OCI-LY3 (cell line): ENCODE measurements at regions not wholly inside any gene's neighbourhood (a gene's known extent, or its start where the extent isn't known, plus 50 kb on each side); places are given as distances from the start of the nearest gene placed in this dataset.

Source experiments
- H2AFZ ChIP-seq: fragments of 200-600, 300-600 bp; shearing (Covaris generic); 2 replicates; pipeline ENCODE4 v1.6.0; 2014; ENCODE audit warnings: antibody characterized with exemption, low read depth, low read length
- H3K27ac ChIP-seq: fragments of 200-600, 300-600 bp; sonication (generic); 2 replicates; pipeline ENCODE4 v1.5.1; 2014; ENCODE audit warnings: mild to moderate bottlenecking, low read length, moderate library complexity, mixed read lengths
- H3K27me3 ChIP-seq: fragments of 200-600, 300-600 bp; sonication (generic); 2 replicates; pipeline ENCODE4 v1.6.1; 2014; ENCODE audit warnings: low read depth, low read length, mixed read lengths
- H3K36me3 ChIP-seq: fragments of 200-600, 300-600 bp; sonication (generic); replicated peaks from 2 replicates; pipeline ENCODE3; 2014; ENCODE audit warnings: low read depth, low read length, mixed read lengths
- H3K4me1 ChIP-seq: fragments of 300-600, 200-600 bp; sonication (generic); 2 replicates; pipeline ENCODE4 v1.6.1; 2014; ENCODE audit warnings: low read length, mixed read lengths
- H3K4me2 ChIP-seq: fragments of 200-600, 300-600 bp; sonication (generic); 2 replicates; pipeline ENCODE4 v1.6.1; 2014; ENCODE audit warnings: low read length, mixed read lengths
- H3K4me3 ChIP-seq: fragments of 300-600, 200-600 bp; sonication (generic); 2 replicates; pipeline ENCODE4 v1.5.1; 2014; ENCODE audit warnings: antibody characterized with exemption, mild to moderate bottlenecking, low read length, moderate library complexity
- H3K79me2 ChIP-seq: fragments of 300-600, 200-600 bp; shearing (Covaris generic); 2 replicates; pipeline ENCODE4 v1.6.1; 2014; ENCODE audit warnings: mild to moderate bottlenecking, low read length, mixed read lengths
- H3K9ac ChIP-seq: fragments of 300-600, 200-600 bp; shearing (Covaris generic); 2 replicates; pipeline ENCODE4 v1.6.0; 2014; ENCODE audit warnings: mild to moderate bottlenecking, low read length, moderate library complexity
- H3K9me3 ChIP-seq: fragments of 200-600, 300-600 bp; shearing (Covaris generic); 2 replicates; pipeline ENCODE4 v1.6.1; 2014; ENCODE audit warnings: low read length, mixed read lengths; ENCODE audit not compliant: insufficient read depth
- H4K20me1 ChIP-seq: fragments of 200-600, 300-600 bp; sonication (generic); 2 replicates; pipeline ENCODE4 v1.6.1; 2016; ENCODE audit warnings: low read length, mixed read lengths; ENCODE audit not compliant: insufficient read depth
- EZH2phosphoT487 ChIP-seq: fragments of 200-600 bp; shearing (Covaris generic); IDR thresholded peaks from 2 replicates; pipeline ENCODE4 v1.6.1; 2018; ENCODE audit warnings: antibody characterized with exemption, mixed run types, low read depth
- TF ChIP-seq, protein P1 (sequence below): fragments of 200-600, 300-600 bp; sonication (generic); IDR thresholded peaks from 2 replicates; pipeline ENCODE4 v1.5.1; 2014; ENCODE audit warnings: antibody characterized with exemption, low read length, low read depth

DNA sequence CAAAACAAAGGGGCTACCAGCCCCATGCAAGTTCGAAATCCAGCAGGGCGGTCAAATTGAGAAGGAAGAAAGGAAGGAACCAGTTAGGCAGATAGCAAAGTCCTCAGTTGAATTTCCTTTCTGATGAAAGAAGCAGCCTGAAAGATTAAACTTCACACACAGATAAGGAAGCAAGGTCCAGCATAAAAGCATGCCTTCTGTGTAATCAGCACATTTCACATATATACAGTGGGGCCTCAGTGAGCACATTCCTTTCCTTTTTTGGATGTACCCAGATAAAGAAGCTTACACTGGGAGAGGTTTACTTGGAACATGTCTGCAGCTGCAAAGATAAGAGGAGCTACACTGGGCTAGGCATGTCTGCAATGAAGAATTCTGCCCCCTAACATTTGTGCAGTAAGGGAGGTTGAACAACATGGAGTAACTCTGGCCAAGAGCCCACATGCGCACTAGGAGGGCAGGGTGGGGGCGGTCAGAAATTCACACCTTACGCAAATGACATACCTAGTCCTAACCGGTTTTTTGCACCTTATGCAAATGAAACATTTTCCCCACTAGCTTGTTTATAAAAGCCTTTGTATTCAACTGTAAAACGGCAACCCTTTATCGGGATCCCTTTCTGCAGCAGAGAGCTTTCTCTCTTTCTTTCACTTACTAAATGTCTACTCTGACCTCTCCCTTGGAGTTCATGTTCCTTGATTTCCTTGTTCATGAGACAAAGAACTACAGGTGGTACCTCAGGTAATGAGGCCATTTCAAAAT is 149.7 kb upstream of the FBXL17 start:
- Histone ChIP-seq H3K36me3 (no peaks in the 10 kb centered on the region), H4K20me1 (no peaks in the 10 kb centered on the region), H2AFZ (no peak overlapping the region), H3K9me3 (no peaks in the 10 kb centered on the region), H3K4me1 (no peaks in the 10 kb centered on the region), H3K27ac (no peak overlapping the region), H3K9ac (no peak overlapping the region), H3K27me3 (no peaks in the 10 kb centered on the region), H3K4me2 (no peak overlapping the region), H3K4me3 (no peak overlapping the region), H3K79me2 (no peaks in the 10 kb centered on the region)
- TF ChIP-seq, protein P1, sequence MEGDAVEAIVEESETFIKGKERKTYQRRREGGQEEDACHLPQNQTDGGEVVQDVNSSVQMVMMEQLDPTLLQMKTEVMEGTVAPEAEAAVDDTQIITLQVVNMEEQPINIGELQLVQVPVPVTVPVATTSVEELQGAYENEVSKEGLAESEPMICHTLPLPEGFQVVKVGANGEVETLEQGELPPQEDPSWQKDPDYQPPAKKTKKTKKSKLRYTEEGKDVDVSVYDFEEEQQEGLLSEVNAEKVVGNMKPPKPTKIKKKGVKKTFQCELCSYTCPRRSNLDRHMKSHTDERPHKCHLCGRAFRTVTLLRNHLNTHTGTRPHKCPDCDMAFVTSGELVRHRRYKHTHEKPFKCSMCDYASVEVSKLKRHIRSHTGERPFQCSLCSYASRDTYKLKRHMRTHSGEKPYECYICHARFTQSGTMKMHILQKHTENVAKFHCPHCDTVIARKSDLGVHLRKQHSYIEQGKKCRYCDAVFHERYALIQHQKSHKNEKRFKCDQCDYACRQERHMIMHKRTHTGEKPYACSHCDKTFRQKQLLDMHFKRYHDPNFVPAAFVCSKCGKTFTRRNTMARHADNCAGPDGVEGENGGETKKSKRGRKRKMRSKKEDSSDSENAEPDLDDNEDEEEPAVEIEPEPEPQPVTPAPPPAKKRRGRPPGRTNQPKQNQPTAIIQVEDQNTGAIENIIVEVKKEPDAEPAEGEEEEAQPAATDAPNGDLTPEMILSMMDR = no peak
- no peak for TF ChIP-seq EZH2phosphoT487

DNA sequence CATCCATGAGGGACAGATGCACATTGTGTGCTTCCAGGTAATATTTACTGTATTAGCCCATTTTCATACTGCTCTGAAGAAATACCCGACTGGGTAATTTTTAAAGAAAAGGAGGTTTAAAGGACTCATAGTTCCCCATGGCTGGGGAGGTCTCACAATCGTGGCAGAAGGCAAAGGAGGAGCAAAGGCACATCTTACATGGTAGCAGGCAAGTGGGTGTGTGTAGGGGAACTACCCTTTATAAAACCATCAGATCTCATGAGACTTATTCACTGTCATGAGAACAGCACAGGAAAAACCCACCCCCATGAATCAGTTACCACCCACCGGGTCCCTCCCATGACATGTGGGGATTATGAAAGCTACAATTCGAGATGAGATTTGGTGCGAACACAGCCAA is 148.8 kb upstream of the FBXL17 start:
- H2AFZ ChIP-seq = no peak overlapping the region
- no peaks in the 10 kb centered on the region for H3K4me1 ChIP-seq
- no peaks in the 10 kb centered on the region for H3K27me3 ChIP-seq
- no peak overlapping the region for H3K27ac ChIP-seq
- no peaks in the 10 kb centered on the region for H3K36me3 ChIP-seq
- H3K9ac ChIP-seq = no peak overlapping the region
- no peaks in the 10 kb centered on the region for H3K9me3 ChIP-seq
- no peaks in the 10 kb centered on the region for H4K20me1 ChIP-seq
- no peak for TF ChIP-seq EZH2phosphoT487
- TF ChIP-seq, protein P1 = no peak
- no peaks in the 10 kb centered on the region for H3K79me2 ChIP-seq
- no peak overlapping the region for H3K4me3 ChIP-seq
- no peak overlapping the region for H3K4me2 ChIP-seq

DNA sequence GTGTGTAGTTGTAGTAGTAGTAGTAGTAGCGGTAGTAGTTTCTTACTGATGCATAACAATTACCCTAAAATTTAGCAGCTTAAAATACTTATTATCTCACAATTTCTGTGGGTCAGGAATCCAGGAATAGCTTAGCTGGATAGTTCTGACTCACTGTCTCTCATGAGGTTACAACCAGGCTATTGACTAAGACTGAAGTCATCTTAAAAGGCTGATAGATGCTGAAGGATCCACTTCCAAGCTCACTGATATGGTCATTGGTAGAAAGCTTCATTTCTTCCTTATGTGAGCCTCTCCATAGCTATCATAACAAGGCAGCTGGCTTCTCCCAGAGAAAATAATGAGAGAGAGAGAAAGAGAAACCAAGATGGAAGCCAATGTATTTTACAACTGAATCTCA is 147.5 kb upstream of the FBXL17 start:
- TF ChIP-seq EZH2phosphoT487 = no peak
- Histone ChIP-seq H3K27me3 (no peaks in the 10 kb centered on the region), H3K4me3 (no peak overlapping the region), H3K9me3 (no peaks in the 10 kb centered on the region), H3K27ac (no peak overlapping the region), H3K79me2 (no peaks in the 10 kb centered on the region), H3K36me3 (no peaks in the 10 kb centered on the region), H4K20me1 (no peaks in the 10 kb centered on the region), H2AFZ (no peak overlapping the region), H3K9ac (no peak overlapping the region), H3K4me2 (no peak overlapping the region), H3K4me1 (peaks cover 7% of the 10 kb centered on the region)

DNA sequence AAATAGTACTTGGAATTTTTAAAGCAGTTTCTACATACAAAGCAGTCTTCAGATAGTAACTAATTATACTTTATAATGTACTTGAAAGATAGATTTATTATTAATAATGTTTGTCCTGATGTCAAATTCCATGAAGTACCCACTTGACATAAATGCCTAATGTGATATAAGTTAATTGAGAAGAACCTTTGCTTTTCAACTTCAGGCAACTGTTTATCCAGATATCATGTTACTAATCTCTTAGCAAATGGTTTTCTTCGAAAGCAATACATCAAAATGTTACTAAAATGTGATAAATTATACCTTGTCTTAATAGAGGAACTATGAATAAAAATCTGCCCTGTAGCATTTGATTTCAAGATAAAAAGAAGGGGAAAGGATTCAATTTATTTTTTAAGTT is 146.8 kb upstream of the FBXL17 start:
- Histone ChIP-seq H3K36me3 (no peaks in the 10 kb centered on the region), H3K9ac (no peak overlapping the region), H3K4me1 (peaks cover 14% of the 10 kb centered on the region), H3K27me3 (no peaks in the 10 kb centered on the region), H3K4me2 (no peak overlapping the region), H3K79me2 (no peaks in the 10 kb centered on the region), H3K4me3 (no peak overlapping the region), H2AFZ (no peak overlapping the region), H3K9me3 (no peaks in the 10 kb centered on the region), H4K20me1 (no peaks in the 10 kb centered on the region), H3K27ac (no peak overlapping the region)
- no peak for TF ChIP-seq EZH2phosphoT487

DNA sequence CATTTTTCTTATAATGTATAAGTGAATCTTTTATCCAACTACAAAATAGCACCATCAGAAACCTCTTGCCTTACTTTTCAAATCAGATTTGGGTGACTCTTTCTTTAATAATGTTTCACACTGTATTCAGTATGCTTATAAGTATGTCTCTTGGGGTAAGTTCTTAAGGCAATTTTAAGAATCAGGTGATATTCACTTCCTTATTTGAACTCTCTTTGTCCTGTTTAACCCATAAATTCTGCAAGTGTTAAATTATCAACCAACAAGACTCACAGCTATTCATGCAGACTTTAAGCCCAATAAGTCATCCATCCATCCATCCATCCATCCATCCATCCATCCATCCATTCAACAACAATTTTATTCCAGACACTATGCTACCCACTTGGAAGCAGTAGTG is 142.7 kb upstream of the FBXL17 start:
- H3K9me3 ChIP-seq = no peaks in the 10 kb centered on the region
- H3K4me3 ChIP-seq = peak overlapping the region; percentile 55; the same call in 1 of the 2 replicates
- peak overlapping the region; percentile 71 for H3K27ac ChIP-seq
- no peak overlapping the region for H2AFZ ChIP-seq
- no peaks in the 10 kb centered on the region for H3K36me3 ChIP-seq
- no peak for TF ChIP-seq EZH2phosphoT487
- TF ChIP-seq, protein P1 = no peak
- no peaks in the 10 kb centered on the region for H4K20me1 ChIP-seq
- H3K4me2 ChIP-seq = peak overlapping the region; percentile 77
- peaks cover 43% of the 10 kb centered on the region for H3K4me1 ChIP-seq
- H3K27me3 ChIP-seq = no peaks in the 10 kb centered on the region
- no peak overlapping the region for H3K9ac ChIP-seq
- no peaks in the 10 kb centered on the region for H3K79me2 ChIP-seq
